Panc1 (cell line): ENCODE measurements at regions not wholly inside any gene's neighbourhood (a gene's known extent, or its start where the extent isn't known, plus 50 kb on each side); places are given as distances from the start of the nearest gene placed in this dataset.

Experiments used
- ATAC-seq: fragments of 200-7000 bp; cut with Tn5 transposase; 2 replicates; pipeline ENCODE4 v1.9.1; 2020; ENCODE audit warnings: mild to moderate bottlenecking, moderate library complexity
- BruUV-seq: library from RNA; stranded (reverse); fragments of 400-500 nt; replicated peaks from 2 replicates; lab custom pipeline; 2021; lab: Mats Ljungman, UMichigan
- CTCF ChIA-PET: fragments of 300-600 bp; sonication (Branson Sonifier 250); formaldehyde crosslinking; loops from one replicate; lab custom pipeline; 2022; ENCODE audit warnings: antibody characterized with exemption; lab: Charles Lee
- POLR2A ChIA-PET: fragments of 300-600 bp; sonication (Branson Sonifier 250); formaldehyde crosslinking; loops from one replicate; lab custom pipeline; 2022; ENCODE audit warnings: antibody characterized with exemption; lab: Charles Lee
- DNase-seq: peaks from one replicate; pipeline ENCODE4 v3.0.0-alpha.2; 2010; ENCODE audit warnings: low read depth, low spot score
- H3K27ac ChIP-seq: 2 replicates; pipeline ENCODE4 v1.5.1; 2011; ENCODE audit warnings: mild to moderate bottlenecking, low read length, inconsistent platforms
- H3K27me3 ChIP-seq: fragments of 200-500 bp; sonication (Bioruptor generic); 2 replicates; pipeline ENCODE4 v1.6.0; 2014; ENCODE audit warnings: low read length, inconsistent platforms; ENCODE audit not compliant: control insufficient read depth, insufficient read depth
- H3K36me3 ChIP-seq: fragments of 200-500 bp; sonication (Bioruptor generic); 2 replicates; pipeline ENCODE4 v1.5.1; 2014; ENCODE audit warnings: inconsistent platforms, mild to moderate bottlenecking, low read length, moderate library complexity; ENCODE audit not compliant: control insufficient read depth, insufficient read depth
- H3K4me1 ChIP-seq: 2 replicates; pipeline ENCODE4 v1.5.1; 2011; ENCODE audit warnings: inconsistent platforms, mild to moderate bottlenecking, low read length, moderate library complexity; ENCODE audit not compliant: control insufficient read depth, insufficient read depth
- H3K4me3 ChIP-seq, 2 experiments: 2 replicates each; pipeline ENCODE4 v1.5.1; 2011 to 2012; ENCODE audit warnings: low read depth in 2 of 2, low read length in 2 of 2, mild to moderate bottlenecking in 2 of 2, inconsistent platforms in 1 of 2, moderate library complexity in 1 of 2
- H3K9me3 ChIP-seq: fragments of 200-500 bp; sonication (Bioruptor generic); 2 replicates; pipeline ENCODE4 v1.5.1; 2014; ENCODE audit warnings: low read depth, mild to moderate bottlenecking, inconsistent platforms, low read length, moderate library complexity; ENCODE audit not compliant: control insufficient read depth, insufficient read depth
- POLR2AphosphoS5 ChIP-seq: IDR thresholded peaks from 2 replicates; pipeline ENCODE4 v1.6.1; 2012; ENCODE audit warnings: mild to moderate bottlenecking, low read depth, low read length, moderate library complexity
- REST ChIP-seq, 2 experiments: IDR thresholded peaks; 2 replicates each; pipeline ENCODE4 v1.6.1; 2011 to 2012; ENCODE audit warnings: low read depth in 2 of 2, control low read depth in 1 of 2, low read length in 1 of 2, mild to moderate bottlenecking in 1 of 2, moderate library complexity in 1 of 2; ENCODE audit not compliant: insufficient read depth in 1 of 2
- SIN3A ChIP-seq: IDR thresholded peaks from 2 replicates; pipeline ENCODE4 v1.6.1; 2012; ENCODE audit warnings: low read depth, mild to moderate bottlenecking, low read length, moderate library complexity, borderline replicate concordance; ENCODE audit not compliant: insufficient read depth
- TCF7L2 ChIP-seq: IDR thresholded peaks from 2 replicates; pipeline ENCODE4 v1.6.1; 2011; ENCODE audit warnings: mild to moderate bottlenecking, low read depth, low read length, inconsistent platforms
- in situ Hi-C: cut with HindIII; loops from 2 replicates; pipeline ENCODE4 v1.10.0; 2016; ENCODE audit warnings: low sequenced_read_pairs, low pct_unique_long_range_greater_than_20kb
- intact Hi-C: fragments of 100-400 bp; cut with micrococcal nuclease; formaldehyde crosslinking; loops from one replicate; pipeline ENCODE4 v1.10.0; 2022; ENCODE audit not compliant: unreplicated experiment
- TF ChIP-seq, protein P1 (sequence below): fragments of 450-650 bp; IDR thresholded peaks from 2 replicates; pipeline ENCODE4 v1.5.1; 2017; ENCODE audit warnings: mild to moderate bottlenecking

DNA sequence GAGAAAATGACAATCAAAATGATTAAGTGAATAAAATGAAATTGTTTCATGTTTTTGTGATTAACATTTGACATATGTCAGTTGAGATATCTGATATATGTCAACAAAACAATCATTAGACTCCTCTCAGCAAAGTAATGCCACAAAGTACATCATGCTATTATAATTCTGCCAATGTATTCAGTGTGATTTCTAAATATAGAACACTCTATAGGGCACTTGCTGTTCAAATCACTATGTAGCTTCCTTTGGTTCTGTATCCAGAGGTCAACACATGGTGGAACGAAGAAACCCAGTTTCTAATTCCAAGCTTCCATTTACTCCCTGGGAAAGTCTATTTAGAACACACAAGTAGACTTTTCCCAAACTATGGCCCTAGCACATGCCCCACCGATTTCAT, 227.5 kb upstream of the FAM83B start:
- H3K4me3 ChIP-seq, result no peak overlapping the region
- intact Hi-C loops, result no loop called here
- H3K36me3 ChIP-seq, result no peaks in the 10 kb centered on the region
- ATAC-seq, result no peak
- CTCF ChIA-PET, result no interaction called here
- peaks cover 4% of the 10 kb centered on the region; the same call in 1 of the 2 replicates for H3K9me3 ChIP-seq
- in situ Hi-C loops, result no loop called here
- H3K4me1 ChIP-seq, result no peaks in the 10 kb centered on the region
- no TSS peak for BruUV-seq
- no peak for TF ChIP-seq POLR2AphosphoS5
- TF ChIP-seq, protein P1, sequence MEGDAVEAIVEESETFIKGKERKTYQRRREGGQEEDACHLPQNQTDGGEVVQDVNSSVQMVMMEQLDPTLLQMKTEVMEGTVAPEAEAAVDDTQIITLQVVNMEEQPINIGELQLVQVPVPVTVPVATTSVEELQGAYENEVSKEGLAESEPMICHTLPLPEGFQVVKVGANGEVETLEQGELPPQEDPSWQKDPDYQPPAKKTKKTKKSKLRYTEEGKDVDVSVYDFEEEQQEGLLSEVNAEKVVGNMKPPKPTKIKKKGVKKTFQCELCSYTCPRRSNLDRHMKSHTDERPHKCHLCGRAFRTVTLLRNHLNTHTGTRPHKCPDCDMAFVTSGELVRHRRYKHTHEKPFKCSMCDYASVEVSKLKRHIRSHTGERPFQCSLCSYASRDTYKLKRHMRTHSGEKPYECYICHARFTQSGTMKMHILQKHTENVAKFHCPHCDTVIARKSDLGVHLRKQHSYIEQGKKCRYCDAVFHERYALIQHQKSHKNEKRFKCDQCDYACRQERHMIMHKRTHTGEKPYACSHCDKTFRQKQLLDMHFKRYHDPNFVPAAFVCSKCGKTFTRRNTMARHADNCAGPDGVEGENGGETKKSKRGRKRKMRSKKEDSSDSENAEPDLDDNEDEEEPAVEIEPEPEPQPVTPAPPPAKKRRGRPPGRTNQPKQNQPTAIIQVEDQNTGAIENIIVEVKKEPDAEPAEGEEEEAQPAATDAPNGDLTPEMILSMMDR, result no peak
- no peak for TF ChIP-seq REST (IDR thresholded peaks at IDR 0.05; ENCODE audit: insufficient read depth in 1 of 2, low read depth in 2 of 2, low read length in 1 of 2)
- no peak for TF ChIP-seq TCF7L2
- no peaks in the 10 kb centered on the region for H3K27me3 ChIP-seq
- no peak overlapping the region for H3K27ac ChIP-seq
- POLR2A ChIA-PET, result no interaction called here
- DNase-seq, result no peak

DNA sequence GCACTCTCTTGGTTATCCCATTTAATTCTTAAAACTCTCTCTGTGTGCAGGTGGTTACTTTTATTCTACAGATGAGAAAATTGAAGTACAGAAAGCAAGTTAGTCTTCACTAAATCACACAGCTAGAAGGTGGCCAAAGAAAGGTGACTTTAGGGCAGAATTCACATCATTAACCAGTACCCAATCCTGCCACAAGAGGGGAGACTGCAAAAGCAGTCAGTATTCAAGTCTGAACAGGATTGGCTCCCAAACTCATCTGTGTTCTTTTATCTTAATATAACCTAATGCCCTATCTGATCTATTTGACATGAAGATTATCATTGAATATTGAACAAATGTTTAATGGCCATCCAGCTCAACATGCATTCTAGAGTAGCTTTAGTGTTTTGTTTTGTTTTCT, 225.3 kb upstream of the FAM83B start:
- Histone ChIP-seq H3K36me3 (no peaks in the 10 kb centered on the region), H3K27ac (no peak overlapping the region), H3K27me3 (no peaks in the 10 kb centered on the region), H3K9me3 (0 out of 2 replicates have a peak, but pooled peaks cover 4% of the 10 kb centered on the region), H3K4me1 (no peaks in the 10 kb centered on the region), H3K4me3 (no peak overlapping the region)
- CTCF ChIA-PET, result no interaction called here
- ATAC-seq (no peak), DNase-seq (peak; percentile 7)
- POLR2A ChIA-PET, result no interaction called here
- BruUV-seq, result no TSS peak
- in situ Hi-C loops, result no loop called here
- intact Hi-C loops, result no loop called here
- TF ChIP-seq POLR2AphosphoS5, result no peak
- TF ChIP-seq, protein P1, result peak; percentile 39; the same call in 1 of the 2 replicates

GRCh38 chr6:54624216-54624615, 222.4 kb upstream of the FAM83B start:
- no peak for DNase-seq
- no peak overlapping the region for H3K27ac ChIP-seq
- in situ Hi-C loops, result no loop called here
- ATAC-seq, result no peak
- BruUV-seq, result no TSS peak
- H3K27me3 ChIP-seq, result no peaks in the 10 kb centered on the region
- intact Hi-C loops, result no loop called here
- TF ChIP-seq, protein P1, result no peak
- TF ChIP-seq POLR2AphosphoS5 (no peak), REST (IDR thresholded peaks at IDR 0.05; ENCODE audit: insufficient read depth in 1 of 2, low read depth in 2 of 2, low read length in 1 of 2) (no peak), TCF7L2 (no peak), SIN3A (no peak)
- ChIA-PET CTCF (no interaction called here), POLR2A (no interaction called here)
- 0 out of 2 replicates have a peak, but pooled peaks cover 4% of the 10 kb centered on the region for H3K9me3 ChIP-seq
- H3K4me1 ChIP-seq, result no peaks in the 10 kb centered on the region
- no peaks in the 10 kb centered on the region for H3K36me3 ChIP-seq
- no peak overlapping the region for H3K4me3 ChIP-seq
